GM18868 (cell line): ENCODE measurements at regions not wholly inside any gene's neighbourhood (a gene's known extent, or its start where the extent isn't known, plus 50 kb on each side); places are given as distances from the start of the nearest gene placed in this dataset.
A peak's percentile ranks its signal among the peaks of the same experiment; 100 is the strongest.

Experiments
- ATAC-seq: cut with Tn5 transposase; IDR thresholded peaks from one replicate; pipeline ENCODE4 v1.9.1; 2021; ENCODE audit warnings: mild to moderate bottlenecking, moderate library complexity; ENCODE audit not compliant: unreplicated experiment

GRCh38 chr10:88125766-88126165 lies 262.3 kb downstream of the PTEN start:
- ATAC-seq: no peak

DNA sequence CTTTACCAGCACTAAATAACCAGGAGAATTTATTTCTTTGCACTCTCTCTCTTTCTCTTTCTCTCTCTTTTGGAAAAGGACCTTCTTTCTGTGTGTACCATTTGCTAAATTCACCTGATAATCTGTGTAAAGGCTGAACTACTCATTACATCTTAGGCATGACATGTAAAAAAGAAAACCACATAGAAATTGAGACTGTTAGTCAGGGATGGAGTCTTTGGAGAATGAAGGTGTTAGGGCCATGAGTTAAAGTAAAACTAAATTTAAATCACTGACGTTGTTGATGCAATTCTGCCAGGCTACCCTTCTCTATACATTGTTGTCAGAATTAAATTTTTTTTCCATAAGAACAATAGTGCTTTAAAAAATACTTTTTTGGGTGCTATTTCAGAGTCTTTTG lies 263.3 kb downstream of the PTEN start:
- ATAC-seq: no peak

GRCh38 chr10:88127269-88127668 lies 263.8 kb downstream of the PTEN start:
- ATAC-seq: no peak

GRCh38 chr10:88127766-88128165 lies 264.3 kb downstream of the PTEN start:
- no peak for ATAC-seq

DNA sequence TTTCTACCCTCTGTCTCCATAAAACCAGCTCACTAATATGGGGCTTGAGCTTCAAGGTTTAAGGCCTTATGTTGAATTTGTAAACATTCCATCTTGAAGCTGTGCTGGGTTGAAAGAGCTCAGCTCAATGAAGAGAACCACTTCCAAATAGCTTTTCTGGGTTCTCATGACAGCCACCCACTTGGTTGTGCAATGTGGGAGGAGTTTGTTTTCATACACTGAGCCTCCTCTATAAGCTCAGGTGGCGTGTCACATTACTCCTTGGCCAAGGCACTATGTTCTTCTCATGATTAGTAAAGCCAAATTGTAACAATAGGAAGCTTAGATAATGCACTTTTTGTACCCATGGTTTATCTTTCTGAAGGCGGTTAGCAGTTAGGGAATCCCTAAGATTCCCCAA lies 265.6 kb downstream of the PTEN start:
- no peak for ATAC-seq

GRCh38 chr10:88130912-88131311 lies 267.5 kb downstream of the PTEN start:
- ATAC-seq: no peak

- no peak for ATAC-seq
Measured at GRCh38 chr10:88131511-88132139, 268.2 kb downstream of the PTEN start.

DNA sequence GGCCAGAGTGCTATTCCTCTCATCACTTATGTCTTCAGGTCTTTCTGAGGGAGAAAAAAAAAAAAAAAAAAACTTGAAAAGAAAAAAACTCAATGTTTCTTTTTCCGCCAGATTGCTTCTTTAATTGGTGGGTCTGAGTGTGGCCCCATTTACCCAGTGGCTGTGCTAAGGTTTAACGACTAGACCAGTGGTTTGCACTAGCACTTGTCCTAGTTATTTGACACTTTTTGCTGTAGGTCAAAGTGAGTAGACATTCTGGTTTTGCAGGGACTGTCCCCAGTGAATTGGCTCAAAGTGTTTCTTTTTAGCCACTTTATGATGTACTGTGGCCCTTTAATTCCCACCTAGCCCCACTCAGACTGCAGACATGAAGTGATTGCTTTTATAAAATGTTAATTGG lies 273.3 kb downstream of the PTEN start:
- ATAC-seq: no peak

GRCh38 chr10:88138319-88138848 lies 275.0 kb downstream of the PTEN start:
- peak; percentile 91 for ATAC-seq

DNA sequence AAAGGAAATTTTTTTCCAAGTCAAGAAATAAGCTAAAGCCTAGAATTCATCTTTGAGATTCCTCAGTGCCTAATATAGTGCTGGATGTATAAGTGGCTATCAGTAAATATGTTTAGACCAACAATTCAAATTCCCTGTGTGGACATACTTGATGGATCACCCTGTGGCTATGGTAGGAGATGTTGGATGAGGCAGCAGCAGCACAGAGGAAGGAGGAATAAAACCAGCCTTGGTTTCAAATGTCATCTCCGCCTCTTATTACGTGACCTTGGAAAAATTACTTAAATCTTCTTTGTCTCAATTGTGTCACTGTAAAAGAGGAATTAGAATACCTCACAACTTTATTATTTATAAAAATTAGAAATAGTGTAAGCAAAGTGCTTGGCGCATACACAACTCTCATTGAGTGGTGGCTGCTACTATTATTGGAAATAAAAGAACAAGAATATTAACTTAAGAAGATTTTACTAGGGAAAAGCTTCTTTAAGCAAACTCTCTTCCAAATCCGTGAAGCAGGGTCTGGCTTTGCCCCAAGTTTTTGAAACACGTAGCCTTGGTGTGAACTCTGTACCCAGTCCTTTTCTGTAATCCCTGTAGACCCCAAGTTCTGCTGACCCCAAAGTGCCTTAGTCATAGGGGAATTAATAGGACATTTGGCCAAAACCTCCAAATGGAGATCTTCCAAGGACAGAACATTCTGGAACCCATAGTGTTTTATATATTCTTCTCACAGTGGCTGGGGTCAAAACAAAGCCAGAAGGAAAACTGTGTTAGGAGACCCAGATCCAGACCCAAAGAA lies 283.8 kb downstream of the PTEN start:
- no peak for ATAC-seq

DNA sequence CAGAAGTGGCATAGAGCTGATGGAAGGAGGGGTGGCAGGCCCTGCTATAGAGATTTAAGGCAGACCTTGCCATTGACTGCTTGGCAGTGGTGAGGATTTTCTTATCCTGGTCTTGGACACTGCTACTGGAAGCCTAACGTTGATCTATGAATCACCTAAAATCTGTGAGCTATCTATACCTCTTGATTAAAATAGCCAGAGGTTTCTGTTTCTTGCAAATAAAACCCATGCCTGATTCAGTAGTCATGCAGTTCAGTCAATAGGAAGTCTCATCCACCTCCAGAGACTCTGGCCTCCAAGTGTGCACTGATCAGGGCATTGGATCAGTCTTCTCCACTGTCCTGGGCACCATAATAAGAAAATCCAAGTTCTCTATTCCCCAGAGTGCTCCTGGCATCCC lies 286.5 kb downstream of the PTEN start:
- ATAC-seq: no peak

GRCh38 chr10:88150339-88150738 lies 286.9 kb downstream of the PTEN start:
- no peak for ATAC-seq

GRCh38 chr10:88152728-88153133 lies 289.3 kb downstream of the PTEN start:
- ATAC-seq: peak; percentile 72

GRCh38 chr10:88154596-88155250 lies 291.3 kb downstream of the PTEN start:
- ATAC-seq: no peak

DNA sequence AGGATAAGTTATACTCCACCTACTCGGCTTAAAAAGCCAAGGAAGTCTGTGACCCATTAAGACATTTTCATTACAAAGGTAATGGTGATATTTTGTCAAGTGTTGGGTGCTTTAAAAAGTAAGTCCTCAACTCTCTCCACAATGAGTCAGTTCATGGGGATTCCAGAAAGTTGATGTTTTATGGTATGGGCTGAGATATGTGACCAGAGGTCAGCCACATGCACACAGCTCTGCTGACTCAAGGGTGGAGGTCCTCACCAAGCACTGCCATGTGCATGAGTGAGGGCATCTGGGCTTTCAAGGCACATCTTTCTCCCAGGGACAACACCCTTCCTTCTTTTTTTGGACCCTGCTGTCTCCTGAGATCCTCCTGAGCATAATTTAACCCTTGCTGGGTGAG lies 292.9 kb downstream of the PTEN start:
- ATAC-seq: no peak

- ATAC-seq: no peak
Measured at GRCh38 chr10:88157981-88158465, 294.6 kb downstream of the PTEN start.

- ATAC-seq: no peak
Measured at GRCh38 chr10:88158526-88159122, 295.2 kb downstream of the PTEN start.

DNA sequence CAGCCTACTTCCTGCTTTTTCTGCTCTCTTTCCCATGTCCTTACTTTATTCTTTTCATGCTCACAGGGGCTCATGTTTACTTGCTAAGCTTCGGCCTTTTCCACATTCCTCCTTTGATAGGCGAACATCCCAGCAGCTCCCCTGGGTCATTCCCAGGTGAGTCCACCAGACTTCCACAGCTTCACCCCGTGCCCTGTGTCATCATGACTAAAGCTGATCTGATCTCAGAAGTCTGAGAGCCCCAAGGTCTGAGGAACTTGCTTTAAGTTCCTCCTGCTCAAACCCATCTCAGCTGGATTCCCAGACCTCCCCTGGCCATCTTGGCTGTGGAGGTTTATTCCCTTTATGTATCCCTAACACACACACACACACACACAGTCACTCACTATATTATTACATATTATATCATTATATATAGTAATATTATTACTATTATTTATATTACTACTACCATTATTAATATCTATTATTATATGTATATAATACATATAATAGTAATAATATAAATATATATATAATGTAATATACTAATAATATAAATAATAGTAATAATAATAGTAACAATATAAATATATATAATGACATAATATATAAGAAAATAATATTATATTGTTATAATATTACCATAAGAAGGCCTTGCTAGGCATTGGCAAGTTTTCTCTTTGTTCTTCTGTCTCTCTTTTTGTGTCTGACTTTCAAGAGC lies 295.9 kb downstream of the PTEN start:
- no peak for ATAC-seq

GRCh38 chr10:88161070-88161469 lies 297.6 kb downstream of the PTEN start:
- ATAC-seq: no peak

DNA sequence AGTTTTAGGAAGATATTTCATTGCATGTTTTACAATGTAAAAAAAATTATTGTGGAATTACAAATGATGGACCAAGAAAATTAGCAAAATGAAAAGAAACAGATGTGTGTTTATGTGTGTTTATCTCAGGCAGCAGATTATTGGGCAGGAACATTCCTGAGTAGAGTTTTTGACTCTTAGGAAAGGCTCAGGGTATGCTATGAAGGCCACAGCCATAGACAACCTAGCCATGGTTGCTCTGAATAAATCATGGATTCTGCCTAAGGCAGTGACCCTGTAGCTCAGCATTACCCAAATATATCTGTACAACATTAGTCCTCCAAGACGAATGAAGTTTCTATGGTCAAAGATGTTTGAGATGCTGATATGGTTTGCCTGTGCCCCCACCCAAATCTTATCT lies 298.3 kb downstream of the PTEN start:
- ATAC-seq: no peak

GRCh38 chr10:88162852-88163251 lies 299.4 kb downstream of the PTEN start:
- ATAC-seq: no peak
